ENCODE measurements at regions not wholly inside any gene's neighbourhood (a gene's known extent, or its start where the extent isn't known, plus 50 kb on each side); places are given as distances from the start of the nearest gene placed in this dataset.

GRCh38 chr4:13248621-13249298 lies 235.4 kb downstream of the RAB28 start:
- peak; percentile 2 to 37 for DNase-seq

GRCh38 chr4:13246107-13246506 lies 238.0 kb downstream of the RAB28 start:
- DNase-seq: no peak

GRCh38 chr4:13244444-13244843 lies 239.7 kb downstream of the RAB28 start:
- no peak for DNase-seq

DNA sequence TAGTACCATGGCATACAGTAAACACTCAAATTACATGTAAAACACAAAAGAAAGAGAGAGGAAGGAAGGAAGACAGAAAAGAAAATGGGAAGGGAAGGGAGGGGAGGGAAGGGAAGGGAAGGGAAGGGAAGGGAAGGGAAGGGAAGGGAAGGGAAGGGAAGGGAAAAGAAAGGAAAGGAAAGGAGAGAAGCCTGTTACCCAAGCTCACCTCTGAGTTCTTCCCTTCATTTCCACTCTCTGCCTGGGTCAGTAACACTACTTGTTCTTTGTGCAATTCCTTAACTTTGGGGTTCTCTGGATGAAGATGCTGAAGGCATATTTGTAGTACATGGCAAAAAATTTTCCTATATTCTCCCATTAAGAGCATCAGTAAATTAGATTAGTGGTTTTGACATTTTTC lies 241.0 kb downstream of the RAB28 start:
- DNase-seq: no peak

DNA sequence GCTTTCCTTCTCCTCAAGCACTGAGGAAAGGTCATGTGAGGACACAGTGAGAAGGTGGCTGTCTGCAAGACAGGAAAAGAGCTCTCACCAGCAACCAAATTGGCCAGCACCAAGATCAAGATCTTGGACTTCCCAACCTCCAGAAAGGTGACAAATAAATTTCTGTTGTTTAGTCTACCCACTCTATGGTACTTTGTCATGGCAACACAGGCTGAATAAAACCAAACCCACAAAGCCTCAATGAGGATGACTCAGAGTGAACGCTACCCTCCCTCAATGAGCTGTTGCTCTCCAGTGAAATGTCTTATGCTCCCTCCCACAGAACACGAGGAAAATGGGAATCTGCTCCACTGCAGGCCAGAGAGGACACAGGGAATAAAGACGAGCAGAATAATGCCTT lies 244.1 kb downstream of the RAB28 start:
- DNase-seq: no peak

- DNase-seq: no peak
These were observed 245.2 kb downstream of the RAB28 start for GRCh38 chr4:13238936-13239335.

GRCh38 chr4:13236485-13236884 lies 247.7 kb downstream of the RAB28 start:
- no peak for DNase-seq

GRCh38 chr4:13233755-13234154 lies 250.4 kb downstream of the RAB28 start:
- DNase-seq: no peak

- DNase-seq: no peak
These were observed 264.2 kb downstream of the RAB28 start for GRCh38 chr4:13219971-13220370.

DNA sequence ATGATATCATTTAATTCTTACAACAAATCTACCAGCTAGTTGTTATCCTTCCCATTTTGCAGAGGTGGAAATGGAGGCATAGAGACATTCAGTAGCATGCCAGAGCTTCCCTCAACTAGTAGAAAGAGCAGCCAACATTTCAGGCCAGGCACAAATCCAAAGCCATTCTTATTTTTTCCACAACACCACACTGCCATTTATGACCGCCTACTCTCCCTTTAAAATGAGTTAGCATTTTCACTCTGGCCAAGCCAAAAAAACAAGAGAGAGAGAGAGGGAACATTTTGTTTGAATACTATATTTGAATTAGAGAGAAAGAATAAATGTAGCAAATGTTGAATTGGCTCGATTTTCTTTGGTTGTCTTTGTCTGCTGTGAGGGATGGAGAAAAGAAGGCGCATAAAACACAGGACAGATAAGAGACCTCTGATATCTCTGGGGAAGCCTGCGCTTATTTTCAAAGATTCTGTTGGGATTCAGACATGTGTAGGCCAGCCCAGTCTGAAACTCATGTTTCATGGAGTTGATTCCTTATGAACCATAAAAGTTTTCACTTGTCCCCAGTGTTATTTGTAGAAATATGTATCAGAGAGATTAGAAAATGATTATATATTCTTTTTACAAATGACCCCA lies 265.7 kb downstream of the RAB28 start:
- DNase-seq: no peak

DNA sequence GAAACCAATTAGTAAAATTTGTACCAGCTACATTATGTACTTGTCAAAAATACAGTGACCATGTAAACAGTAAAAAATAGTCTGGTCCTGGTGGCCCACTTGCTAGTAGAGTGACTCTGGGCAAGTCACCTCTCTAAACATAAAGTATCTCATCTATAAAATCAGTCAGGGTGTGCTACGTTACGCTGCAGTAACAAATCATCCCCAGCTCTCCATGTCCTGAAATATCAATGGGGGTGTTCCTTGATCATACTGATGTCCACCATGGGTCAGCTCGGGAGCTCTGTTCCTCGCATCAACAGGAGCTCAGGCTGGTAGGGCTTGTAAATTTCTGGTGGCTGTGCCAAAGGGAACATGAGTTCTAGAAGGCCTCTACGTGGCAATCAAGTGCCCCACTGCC lies 268.6 kb downstream of the RAB28 start:
- no peak for DNase-seq

DNA sequence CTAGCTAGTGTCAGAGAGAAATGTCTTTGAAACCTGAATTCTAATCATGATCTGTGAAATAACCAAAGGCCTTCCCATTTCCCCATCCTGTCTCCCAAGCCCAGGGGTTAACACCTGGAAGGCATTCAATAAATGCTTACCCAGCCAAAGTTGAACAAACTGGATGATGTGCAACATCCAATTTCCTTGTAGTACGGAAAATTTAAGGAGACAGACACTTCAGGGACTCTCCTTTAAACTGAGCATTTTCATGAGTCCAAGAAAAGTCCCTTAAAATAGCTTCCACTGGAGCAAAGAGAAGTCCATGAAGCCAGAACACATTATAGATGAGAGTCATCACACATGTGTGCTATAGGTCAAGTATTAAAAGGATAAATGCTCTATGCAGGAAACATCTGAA lies 271.2 kb downstream of the RAB28 start:
- no peak for DNase-seq

DNA sequence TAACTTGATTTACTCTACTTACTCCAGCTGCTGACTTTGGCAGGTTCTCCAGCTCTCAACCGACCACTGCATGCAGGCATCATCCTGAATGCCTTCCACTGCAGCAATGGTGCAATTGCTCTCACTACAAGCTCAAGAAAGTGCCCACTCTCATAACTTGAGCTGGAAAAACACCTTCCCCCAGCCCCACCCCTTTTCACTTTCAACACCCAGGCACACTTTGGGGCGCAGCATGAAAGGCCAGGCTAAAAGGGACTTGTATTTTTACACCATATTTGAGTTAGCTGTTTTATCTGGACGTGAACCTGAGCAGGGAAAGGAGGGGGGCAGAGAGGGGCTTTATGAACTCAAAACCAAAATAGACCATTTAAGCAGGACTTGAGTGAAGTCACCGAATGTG lies 274.5 kb downstream of the RAB28 start:
- no peak for DNase-seq

DNA sequence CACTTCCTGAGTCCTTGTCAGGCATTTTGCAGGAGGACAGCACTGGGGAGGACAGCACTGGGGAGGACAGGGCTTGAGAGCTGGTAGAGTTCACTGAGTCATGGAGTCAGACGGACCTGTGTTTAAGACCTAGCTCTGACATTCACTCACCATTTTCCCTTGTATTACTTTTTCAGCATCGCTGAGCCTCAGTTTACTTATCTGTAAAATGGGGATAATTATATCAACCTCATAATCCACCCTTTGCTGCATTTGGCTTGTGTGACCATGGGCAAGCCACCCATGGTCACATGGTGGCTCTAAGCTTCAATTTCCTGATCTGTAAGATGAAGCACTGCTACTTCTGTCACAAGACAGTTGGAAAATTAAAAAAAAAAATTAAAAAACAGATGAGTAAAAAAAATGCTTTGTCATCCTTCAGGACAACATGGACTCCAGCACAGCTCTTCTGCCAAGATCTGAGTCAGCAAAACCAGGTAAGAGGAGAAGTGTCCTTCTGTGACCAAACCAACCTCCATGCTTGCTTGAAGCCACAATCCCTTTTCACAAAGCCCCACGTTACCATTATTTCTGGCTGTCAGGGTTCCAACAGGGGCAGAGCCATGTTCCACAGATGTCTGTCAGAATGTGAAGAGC lies 275.5 kb downstream of the RAB28 start:
- no peak for DNase-seq

DNA sequence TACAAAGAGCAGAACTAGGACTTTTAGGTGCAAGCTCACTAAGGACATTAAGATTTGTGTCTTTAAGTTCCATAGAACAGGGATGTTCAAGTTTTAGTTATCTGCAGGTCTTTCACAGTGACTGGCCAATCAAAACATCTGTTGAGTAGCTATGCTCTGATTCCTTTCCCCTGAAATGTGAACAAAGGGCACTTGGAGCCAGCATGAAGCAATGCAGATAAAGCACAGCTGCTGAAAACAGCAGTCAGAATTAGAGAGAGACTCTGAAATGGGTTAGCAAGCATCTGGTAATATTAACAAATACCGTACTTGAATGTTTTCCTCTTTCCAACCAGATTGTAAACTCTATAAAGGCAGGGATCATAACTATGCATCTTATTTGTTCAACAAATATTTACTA lies 276.9 kb downstream of the RAB28 start:
- no peak for DNase-seq

- DNase-seq: no peak
These were observed 281.0 kb downstream of the RAB28 start for GRCh38 chr4:13203101-13203500.

DNA sequence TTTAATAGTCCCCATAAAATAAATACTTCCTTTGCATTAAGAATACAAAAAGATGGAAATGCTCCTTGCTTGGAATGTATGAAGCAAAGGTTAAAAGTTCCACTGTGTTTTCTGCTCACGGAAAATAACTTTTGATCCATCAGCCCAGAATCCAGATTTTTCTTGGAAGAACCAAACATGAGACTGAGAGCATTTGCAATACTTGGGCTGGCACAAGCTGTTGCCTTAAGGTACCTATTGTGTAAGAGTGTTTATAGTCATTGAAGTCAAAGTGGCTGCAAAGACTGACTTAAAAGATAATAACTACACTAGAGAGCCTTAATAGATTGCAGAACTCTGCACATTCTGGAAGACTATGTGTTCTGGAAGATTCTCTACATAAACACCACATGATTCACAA lies 281.4 kb downstream of the RAB28 start:
- DNase-seq: no peak

GRCh38 chr4:13201241-13201640 lies 282.9 kb downstream of the RAB28 start:
- DNase-seq: no peak

DNA sequence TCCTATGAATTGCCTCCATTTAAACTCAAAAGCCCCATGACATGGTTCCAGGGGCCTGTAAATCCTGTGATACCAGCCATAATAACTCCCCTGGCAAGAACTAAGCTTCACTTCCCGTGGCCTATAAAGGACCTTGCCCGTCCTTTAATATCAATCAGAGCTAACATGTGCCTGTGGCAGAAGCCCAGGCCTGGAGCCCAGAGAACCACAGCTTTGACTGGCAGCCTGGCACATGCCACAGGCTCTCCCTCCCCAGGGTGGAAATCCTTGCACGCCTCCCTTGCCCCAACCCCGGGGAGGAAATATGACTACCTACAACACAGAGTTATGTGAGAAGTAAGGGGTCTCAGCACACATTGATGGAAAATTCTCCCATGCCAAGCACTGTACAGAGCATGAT lies 287.4 kb downstream of the RAB28 start:
- no peak for DNase-seq

DNA sequence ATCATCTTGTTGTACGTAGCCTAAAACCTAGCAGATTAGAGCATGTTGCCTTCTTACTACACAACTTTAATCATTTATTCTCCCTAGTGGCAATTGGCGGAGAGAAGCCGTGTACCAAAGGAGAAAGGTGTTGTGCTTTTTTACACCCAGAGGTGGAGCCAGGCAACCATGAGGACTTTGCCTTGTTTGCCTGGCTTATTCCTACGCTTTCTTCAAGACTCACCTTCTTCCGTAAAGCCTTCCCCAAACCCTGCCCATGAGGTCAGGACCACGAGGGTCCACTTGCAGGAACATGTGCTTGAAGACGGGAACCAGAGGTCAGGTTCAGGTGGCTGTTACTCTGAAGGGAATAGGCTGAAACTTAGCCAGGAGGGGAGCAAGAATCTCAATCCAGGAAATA lies 290.5 kb downstream of the RAB28 start:
- no peak for DNase-seq

GRCh38 chr4:13190093-13190721 lies 293.9 kb downstream of the RAB28 start:
- DNase-seq: no peak

DNA sequence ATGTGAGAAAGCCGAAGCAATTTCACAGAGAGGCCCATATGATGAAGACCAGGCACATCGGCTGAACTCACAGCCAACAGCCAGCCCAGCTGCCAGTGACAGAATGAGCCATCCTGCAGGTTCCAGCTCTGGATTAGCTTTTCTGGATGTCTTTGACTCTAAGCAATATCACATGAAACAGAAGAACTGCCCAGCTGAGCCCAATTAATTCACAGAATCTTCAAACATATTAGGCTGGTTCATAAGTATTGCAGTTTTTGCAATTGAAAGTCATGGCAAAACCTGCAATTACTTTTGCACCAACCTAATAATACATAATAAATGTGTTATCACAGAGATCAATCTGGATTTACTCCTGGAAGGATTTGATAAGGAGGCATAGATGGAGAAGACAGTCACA lies 299.9 kb downstream of the RAB28 start:
- DNase-seq: no peak

DNA sequence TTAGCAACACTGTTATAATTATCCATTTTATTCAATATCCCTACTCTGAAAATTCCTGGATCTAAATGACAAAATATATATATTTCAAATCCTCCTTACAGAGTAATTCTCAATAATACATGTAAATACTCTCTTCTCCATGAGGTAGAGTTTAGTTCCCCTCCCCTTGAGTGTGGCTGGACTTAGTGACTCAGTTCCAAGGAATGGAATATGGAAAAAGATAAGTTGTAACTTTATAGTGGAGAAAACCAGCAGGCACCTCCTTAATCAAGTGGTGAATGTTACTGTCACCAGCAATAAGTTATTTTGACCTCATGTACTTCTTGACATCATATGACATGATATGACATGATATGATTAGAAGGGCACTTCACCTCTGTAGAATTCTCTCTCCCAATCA lies 302.0 kb downstream of the RAB28 start:
- no peak for DNase-seq

- no peak for DNase-seq
These were observed 302.5 kb downstream of the RAB28 start for GRCh38 chr4:13181681-13182080.
